ENCODE measurements at regions not wholly inside any gene's neighbourhood (a gene's known extent, or its start where the extent isn't known, plus 50 kb on each side); places are given as distances from the start of the nearest gene placed in this dataset.

DNA sequence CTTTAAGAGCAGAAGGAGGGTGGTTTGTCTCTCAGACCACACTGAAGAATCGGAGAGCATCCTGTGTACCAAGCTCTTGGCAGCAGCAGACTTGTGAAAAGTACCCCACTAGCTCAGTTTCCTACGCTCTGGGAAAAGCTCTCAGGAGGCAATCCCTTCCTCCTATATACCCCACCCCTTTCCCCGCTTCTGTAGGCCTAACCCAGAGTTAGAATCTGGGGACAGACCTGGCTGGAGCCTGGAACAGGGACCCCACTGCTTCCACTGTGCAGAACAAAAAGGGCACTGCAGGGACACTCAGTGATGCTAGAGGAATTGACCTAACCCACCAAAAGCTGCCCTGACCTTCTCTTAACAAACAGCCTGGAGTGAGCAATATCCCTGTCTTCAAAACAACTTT lies 70.0 kb upstream of the CCDC39 start:
- no peak for FAIRE-seq
- CTCF ChIA-PET, result no interaction called here
- dilution Hi-C loops (cut with MboI; ENCODE audit: extremely low pct_ligation_motif_present, low sequenced_read_pairs), result no loop called here

DNA sequence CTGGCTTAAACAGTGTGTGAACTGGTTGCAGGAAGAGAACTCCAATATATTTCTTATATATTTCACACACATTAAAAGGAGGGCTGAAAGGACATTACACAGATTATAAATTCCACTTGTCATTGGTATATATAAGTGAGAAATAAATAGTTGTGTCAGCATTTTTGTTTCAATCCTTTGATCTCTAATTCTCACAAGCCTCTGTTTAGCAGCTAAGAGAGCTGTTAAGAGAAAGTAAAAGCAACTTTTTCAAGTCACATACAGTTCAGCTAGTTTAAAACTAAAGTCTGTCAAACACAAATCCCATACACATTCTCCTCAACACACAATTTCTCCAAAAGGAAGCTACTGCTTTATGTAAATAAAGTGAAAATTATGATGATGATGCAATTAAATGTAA lies 70.5 kb upstream of the CCDC39 start:
- no peak overlapping the region for H3K4me2 ChIP-seq (ENCODE audit: insufficient read depth, low read length)
- no peaks in the 10 kb centered on the region for H3K36me3 ChIP-seq (ENCODE audit: control insufficient read depth in 2 of 2, extremely low read depth in 1 of 2, insufficient read depth in 2 of 2, low read length in 2 of 2)
- dilution Hi-C loops (cut with MboI; ENCODE audit: extremely low pct_ligation_motif_present, low sequenced_read_pairs), result no loop called here
- FAIRE-seq (no peak), DNase-seq (ENCODE audit: low read depth, low spot score) (no peak)
- H3K4me3 ChIP-seq (replicated peaks in 1 of 3; ENCODE audit: insufficient read depth in 1 of 3, low read depth in 1 of 3, low read length in 3 of 3), result no peak overlapping the region
- H3K79me2 ChIP-seq (ENCODE audit: control insufficient read depth, insufficient read depth, low read length), result no peaks in the 10 kb centered on the region
- no peaks in the 10 kb centered on the region for H3K4me1 ChIP-seq (ENCODE audit: control insufficient read depth, extremely low read depth, insufficient read depth, low read length)
- no peaks in the 10 kb centered on the region for H3K9me3 ChIP-seq (replicated peaks; ENCODE audit: control insufficient read depth, insufficient read depth, low read length)
- ChIA-PET POLR2A (no interaction called here), CTCF (no interaction called here)
- TF ChIP-seq FOS (IDR thresholded peaks at IDR 0.05; ENCODE audit: borderline replicate concordance, insufficient read depth, low read length), result no peak
- TF ChIP-seq POLR2AphosphoS5 (IDR thresholded peaks at IDR 0.05; ENCODE audit: insufficient read depth, low read depth, low read length), result no peak
- no peak for TF ChIP-seq MYC (IDR thresholded peaks at IDR 0.05; ENCODE audit: low read depth, low read length)
- TF ChIP-seq, protein P1, sequence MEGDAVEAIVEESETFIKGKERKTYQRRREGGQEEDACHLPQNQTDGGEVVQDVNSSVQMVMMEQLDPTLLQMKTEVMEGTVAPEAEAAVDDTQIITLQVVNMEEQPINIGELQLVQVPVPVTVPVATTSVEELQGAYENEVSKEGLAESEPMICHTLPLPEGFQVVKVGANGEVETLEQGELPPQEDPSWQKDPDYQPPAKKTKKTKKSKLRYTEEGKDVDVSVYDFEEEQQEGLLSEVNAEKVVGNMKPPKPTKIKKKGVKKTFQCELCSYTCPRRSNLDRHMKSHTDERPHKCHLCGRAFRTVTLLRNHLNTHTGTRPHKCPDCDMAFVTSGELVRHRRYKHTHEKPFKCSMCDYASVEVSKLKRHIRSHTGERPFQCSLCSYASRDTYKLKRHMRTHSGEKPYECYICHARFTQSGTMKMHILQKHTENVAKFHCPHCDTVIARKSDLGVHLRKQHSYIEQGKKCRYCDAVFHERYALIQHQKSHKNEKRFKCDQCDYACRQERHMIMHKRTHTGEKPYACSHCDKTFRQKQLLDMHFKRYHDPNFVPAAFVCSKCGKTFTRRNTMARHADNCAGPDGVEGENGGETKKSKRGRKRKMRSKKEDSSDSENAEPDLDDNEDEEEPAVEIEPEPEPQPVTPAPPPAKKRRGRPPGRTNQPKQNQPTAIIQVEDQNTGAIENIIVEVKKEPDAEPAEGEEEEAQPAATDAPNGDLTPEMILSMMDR (IDR thresholded peaks at IDR 0.05; ENCODE audit: extremely low read depth in 1 of 2, insufficient read depth in 1 of 2, low read depth in 1 of 2, low read length in 2 of 2), result no peak
- no peak for TF ChIP-seq JUN (IDR thresholded peaks at IDR 0.05; ENCODE audit: borderline replicate concordance, insufficient read depth, insufficient read length, low read depth)
- TF ChIP-seq, protein P2, sequence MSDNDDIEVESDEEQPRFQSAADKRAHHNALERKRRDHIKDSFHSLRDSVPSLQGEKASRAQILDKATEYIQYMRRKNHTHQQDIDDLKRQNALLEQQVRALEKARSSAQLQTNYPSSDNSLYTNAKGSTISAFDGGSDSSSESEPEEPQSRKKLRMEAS (IDR thresholded peaks at IDR 0.05; ENCODE audit: insufficient read depth, insufficient read length), result no peak
- TF ChIP-seq POLR2A (IDR thresholded peaks at IDR 0.05; ENCODE audit: low read depth, low read length), result no peak
- H3K27ac ChIP-seq (ENCODE audit: insufficient read depth, low read depth, low read length), result no peak overlapping the region
- H3K27me3 ChIP-seq (ENCODE audit: control insufficient read depth in 2 of 2, insufficient read depth in 2 of 2, low read length in 2 of 2), result no peaks in the 10 kb centered on the region
- no peak overlapping the region for H2AFZ ChIP-seq (ENCODE audit: low read depth, low read length)
- no peaks in the 10 kb centered on the region for H4K20me1 ChIP-seq (replicated peaks; ENCODE audit: control insufficient read depth, extremely low read depth, insufficient read depth, low read length)
- no TSS peak for BruUV-seq (replicated peaks)
- intact Hi-C loops (cut with micrococcal nuclease), result no loop called here
- no peak overlapping the region for H3K9ac ChIP-seq (replicated peaks; ENCODE audit: extremely low read depth, insufficient read depth, low read length)
- no peaks in the 10 kb centered on the region for H3K9me1 ChIP-seq (replicated peaks; ENCODE audit: control insufficient read depth, extremely low read depth, insufficient read depth, low read length)

More for the DNA sequence above, 70.0 kb upstream of the CCDC39 start:
- Histone ChIP-seq H3K4me3 (replicated peaks in 1 of 3; ENCODE audit: insufficient read depth in 1 of 3, low read depth in 1 of 3, low read length in 3 of 3) (no peak overlapping the region), H3K36me3 (ENCODE audit: control insufficient read depth in 2 of 2, extremely low read depth in 1 of 2, insufficient read depth in 2 of 2, low read length in 2 of 2) (no peaks in the 10 kb centered on the region), H3K27ac (ENCODE audit: insufficient read depth, low read depth, low read length) (no peak overlapping the region), H3K27me3 (ENCODE audit: control insufficient read depth in 2 of 2, insufficient read depth in 2 of 2, low read length in 2 of 2) (no peaks in the 10 kb centered on the region), H3K4me2 (ENCODE audit: insufficient read depth, low read length) (no peak overlapping the region), H3K79me2 (ENCODE audit: control insufficient read depth, insufficient read depth, low read length) (no peaks in the 10 kb centered on the region), H2AFZ (ENCODE audit: low read depth, low read length) (no peak overlapping the region), H3K9me1 (replicated peaks; ENCODE audit: control insufficient read depth, extremely low read depth, insufficient read depth, low read length) (no peaks in the 10 kb centered on the region), H4K20me1 (replicated peaks; ENCODE audit: control insufficient read depth, extremely low read depth, insufficient read depth, low read length) (no peaks in the 10 kb centered on the region), H3K4me1 (ENCODE audit: control insufficient read depth, extremely low read depth, insufficient read depth, low read length) (no peaks in the 10 kb centered on the region), H3K9me3 (replicated peaks; ENCODE audit: control insufficient read depth, insufficient read depth, low read length) (no peaks in the 10 kb centered on the region), H3K9ac (replicated peaks; ENCODE audit: extremely low read depth, insufficient read depth, low read length) (no peak overlapping the region)
- no TSS peak for BruUV-seq (replicated peaks)
- no peak for DNase-seq (ENCODE audit: low read depth, low spot score)
- POLR2A ChIA-PET, result no interaction called here
- intact Hi-C loops (cut with micrococcal nuclease), result no loop called here
- TF ChIP-seq, protein P2 (IDR thresholded peaks at IDR 0.05; ENCODE audit: insufficient read depth, insufficient read length), result no peak
- TF ChIP-seq FOS (IDR thresholded peaks at IDR 0.05; ENCODE audit: borderline replicate concordance, insufficient read depth, low read length) (no peak), POLR2A (IDR thresholded peaks at IDR 0.05; ENCODE audit: low read depth, low read length) (no peak), MYC (IDR thresholded peaks at IDR 0.05; ENCODE audit: low read depth, low read length) (no peak), POLR2AphosphoS5 (IDR thresholded peaks at IDR 0.05; ENCODE audit: insufficient read depth, low read depth, low read length) (no peak), GATA2 (IDR thresholded peaks at IDR 0.05; ENCODE audit: insufficient read depth, insufficient read length, low read depth, low read length) (no peak)
- TF ChIP-seq, protein P1 (IDR thresholded peaks at IDR 0.05; ENCODE audit: extremely low read depth in 1 of 2, insufficient read depth in 1 of 2, low read depth in 1 of 2, low read length in 2 of 2), result no peak

Measured in endothelial cell of umbilical vein (primary cell).